Dendritic cell treated with granulocyte-macrophage colony-stimulating factor and Interleukin-4, amounts not matched to agents 40 ng/mL and 50 ng/mL, for 4 days (primary cell): ENCODE measurements at regions not wholly inside any gene's neighbourhood (a gene's known extent, or its start where the extent isn't known, plus 50 kb on each side); places are given as distances from the start of the nearest gene placed in this dataset.

Source experiments
- H3K27ac Mint-ChIP-seq: one replicate; pipeline ENCODE4 v1.8.0; 2022; ENCODE audit warnings: mild to moderate bottlenecking, mixed read lengths
- H3K27me3 Mint-ChIP-seq: one replicate; pipeline ENCODE4 v1.8.0; 2022; ENCODE audit warnings: mild to moderate bottlenecking, mixed read lengths
- H3K36me3 Mint-ChIP-seq: one replicate; pipeline ENCODE4 v1.8.0; 2022; ENCODE audit warnings: low read depth, mixed read lengths
- H3K4me1 Mint-ChIP-seq: one replicate; pipeline ENCODE4 v1.8.0; 2022; ENCODE audit warnings: low read depth, mixed read lengths
- H3K4me3 Mint-ChIP-seq: one replicate; pipeline ENCODE4 v1.8.0; 2022; ENCODE audit warnings: mild to moderate bottlenecking, moderate library complexity, mixed read lengths
- H3K9me3 Mint-ChIP-seq: one replicate; pipeline ENCODE4 v1.8.0; 2022; ENCODE audit warnings: mixed read lengths
- intact Hi-C: fragments of 100-400 bp; cut with micrococcal nuclease; formaldehyde crosslinking; loops from one replicate; pipeline ENCODE4 v1.15.0; 2022

DNA sequence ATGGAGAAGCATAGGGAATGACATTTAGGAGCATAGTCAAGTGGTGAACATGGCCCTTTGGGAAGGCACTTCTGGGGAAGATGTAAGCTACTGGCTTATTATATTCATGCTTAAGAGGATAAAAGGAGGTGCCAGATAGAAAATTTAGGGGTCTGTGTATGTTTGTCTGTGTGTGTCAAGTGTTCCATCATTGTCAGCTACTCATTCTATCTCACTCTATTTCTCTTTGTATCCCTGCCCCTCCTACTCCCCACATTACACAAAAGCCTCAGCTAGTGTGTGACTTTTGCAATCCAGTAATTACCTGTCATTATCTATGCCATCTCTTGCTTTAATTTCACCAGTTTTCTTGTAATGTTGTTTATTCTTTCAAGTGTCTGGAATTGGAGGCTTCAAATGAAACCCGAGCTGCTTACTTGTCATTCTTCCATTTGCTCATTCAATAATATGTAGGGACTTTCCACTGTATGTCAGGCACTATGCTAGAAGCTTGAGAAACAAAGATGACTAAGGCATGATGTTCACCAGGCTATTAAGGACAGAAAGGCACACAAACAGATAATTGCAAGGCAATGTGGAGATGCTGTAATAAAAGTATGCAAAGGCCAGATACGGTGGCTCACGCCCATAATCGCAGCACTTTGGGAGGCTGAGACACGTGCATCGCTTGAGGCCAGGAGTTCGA is 229.8 kb upstream of the TEX13C start:
- Mint-ChIP-seq H3K27me3 (no peaks in the 10 kb centered on the region), H3K9me3 (peaks cover 12% of the 10 kb centered on the region), H3K36me3 (no peaks in the 10 kb centered on the region), H3K4me1 (no peaks in the 10 kb centered on the region), H3K4me3 (no peak overlapping the region), H3K27ac (no peak overlapping the region)
- intact Hi-C loops: no loop called here

DNA sequence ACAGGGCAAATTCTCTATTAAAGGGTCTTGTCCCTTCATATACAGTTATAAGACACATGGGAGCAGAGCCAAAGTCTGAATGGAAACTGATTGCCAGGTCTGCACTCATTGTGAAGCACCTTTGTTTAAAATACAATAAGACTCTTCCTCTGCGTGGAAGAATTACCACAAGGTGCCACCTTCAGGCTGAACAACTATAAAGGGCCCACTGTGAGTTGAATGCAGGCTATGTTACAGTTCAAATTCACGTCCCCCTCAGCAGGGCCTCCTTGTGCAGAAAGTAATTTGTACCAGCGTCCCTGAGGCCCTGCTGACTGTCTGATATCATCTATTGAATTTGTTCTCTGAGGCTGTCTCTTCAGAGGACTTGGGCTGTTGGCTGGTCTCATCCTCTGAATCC is 225.8 kb upstream of the TEX13C start:
- Mint-ChIP-seq H3K27me3 (no peaks in the 10 kb centered on the region), H3K27ac (no peak overlapping the region)

DNA sequence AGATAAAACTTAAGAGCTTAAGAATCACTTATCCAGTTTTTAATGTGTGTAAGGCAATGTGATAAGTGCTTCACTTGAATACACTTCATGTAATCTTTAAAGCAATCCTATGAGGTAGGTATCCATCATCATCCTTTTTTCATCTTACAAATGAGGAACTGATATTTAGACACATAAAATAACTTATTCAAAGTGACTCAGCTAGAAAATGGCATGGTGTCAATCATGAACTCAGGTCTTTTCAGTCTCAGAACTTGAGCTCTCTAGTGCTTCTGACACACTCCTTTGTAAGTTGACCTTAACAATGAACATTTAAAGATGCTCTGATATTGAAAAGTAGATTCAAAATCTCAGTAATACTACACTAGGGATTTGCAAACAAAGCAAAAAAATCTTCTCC is 224.8 kb upstream of the TEX13C start:
- intact Hi-C loops: no loop called here
- Mint-ChIP-seq H3K27me3 (no peaks in the 10 kb centered on the region), H3K4me1 (no peaks in the 10 kb centered on the region), H3K27ac (no peak overlapping the region), H3K9me3 (peaks cover 12% of the 10 kb centered on the region), H3K4me3 (no peak overlapping the region), H3K36me3 (no peaks in the 10 kb centered on the region)

More for the DNA sequence above, 225.8 kb upstream of the TEX13C start:
- intact Hi-C loops: no loop called here
- H3K4me1 Mint-ChIP-seq: no peaks in the 10 kb centered on the region
- no peak overlapping the region for H3K4me3 Mint-ChIP-seq
- H3K36me3 Mint-ChIP-seq: no peaks in the 10 kb centered on the region
- peaks cover 12% of the 10 kb centered on the region for H3K9me3 Mint-ChIP-seq

DNA sequence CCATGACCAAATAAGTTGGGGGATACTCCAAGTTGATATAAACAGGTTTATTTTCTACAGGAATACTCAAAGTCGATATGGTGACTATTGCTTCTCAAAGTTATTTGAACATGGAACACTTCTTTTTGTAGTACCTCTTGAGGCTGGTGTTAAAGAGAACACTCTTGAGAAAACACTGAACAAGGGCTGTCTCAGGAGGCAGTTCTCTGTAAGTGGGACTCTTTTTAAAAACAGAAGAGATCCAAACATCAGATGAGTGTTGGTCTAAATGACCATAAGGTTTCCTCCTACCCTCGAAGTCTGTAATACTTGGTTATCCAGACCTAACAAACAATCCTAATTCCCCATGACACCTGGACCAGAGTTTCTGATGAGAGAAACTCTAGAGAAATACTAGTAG is 223.2 kb upstream of the TEX13C start:
- no peak overlapping the region for H3K4me3 Mint-ChIP-seq
- H3K4me1 Mint-ChIP-seq: no peaks in the 10 kb centered on the region

DNA sequence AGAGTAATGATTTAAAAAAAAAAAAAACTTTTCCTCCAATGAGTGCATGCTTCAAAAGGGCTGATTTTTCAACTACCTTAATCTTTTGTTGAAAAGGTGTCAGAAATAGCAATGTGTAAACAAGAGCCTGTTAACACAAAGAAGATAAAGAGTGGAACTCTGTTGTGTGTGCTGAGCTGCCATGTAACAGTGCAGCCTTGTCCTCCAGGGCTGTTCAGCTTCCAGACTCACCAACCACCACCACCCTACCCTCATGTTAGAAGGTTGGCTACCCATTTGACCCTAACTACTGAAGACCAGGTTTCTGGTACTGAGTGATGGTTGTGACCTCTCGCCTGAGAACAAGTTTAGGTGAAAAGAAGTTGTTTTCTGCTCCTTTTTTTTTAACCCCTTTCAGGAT is 222.8 kb upstream of the TEX13C start:
- intact Hi-C loops: no loop called here
- H3K4me3 Mint-ChIP-seq: no peak overlapping the region
- H3K27me3 Mint-ChIP-seq: no peaks in the 10 kb centered on the region
- no peak overlapping the region for H3K27ac Mint-ChIP-seq
- H3K36me3 Mint-ChIP-seq: no peaks in the 10 kb centered on the region
- H3K4me1 Mint-ChIP-seq: no peaks in the 10 kb centered on the region
- H3K9me3 Mint-ChIP-seq: no peaks in the 10 kb centered on the region

More for the DNA sequence above, 223.2 kb upstream of the TEX13C start:
- H3K9me3 Mint-ChIP-seq: no peaks in the 10 kb centered on the region
- H3K27ac Mint-ChIP-seq: no peak overlapping the region
- H3K36me3 Mint-ChIP-seq: no peaks in the 10 kb centered on the region
- H3K27me3 Mint-ChIP-seq: no peaks in the 10 kb centered on the region
- intact Hi-C loops: no loop called here

DNA sequence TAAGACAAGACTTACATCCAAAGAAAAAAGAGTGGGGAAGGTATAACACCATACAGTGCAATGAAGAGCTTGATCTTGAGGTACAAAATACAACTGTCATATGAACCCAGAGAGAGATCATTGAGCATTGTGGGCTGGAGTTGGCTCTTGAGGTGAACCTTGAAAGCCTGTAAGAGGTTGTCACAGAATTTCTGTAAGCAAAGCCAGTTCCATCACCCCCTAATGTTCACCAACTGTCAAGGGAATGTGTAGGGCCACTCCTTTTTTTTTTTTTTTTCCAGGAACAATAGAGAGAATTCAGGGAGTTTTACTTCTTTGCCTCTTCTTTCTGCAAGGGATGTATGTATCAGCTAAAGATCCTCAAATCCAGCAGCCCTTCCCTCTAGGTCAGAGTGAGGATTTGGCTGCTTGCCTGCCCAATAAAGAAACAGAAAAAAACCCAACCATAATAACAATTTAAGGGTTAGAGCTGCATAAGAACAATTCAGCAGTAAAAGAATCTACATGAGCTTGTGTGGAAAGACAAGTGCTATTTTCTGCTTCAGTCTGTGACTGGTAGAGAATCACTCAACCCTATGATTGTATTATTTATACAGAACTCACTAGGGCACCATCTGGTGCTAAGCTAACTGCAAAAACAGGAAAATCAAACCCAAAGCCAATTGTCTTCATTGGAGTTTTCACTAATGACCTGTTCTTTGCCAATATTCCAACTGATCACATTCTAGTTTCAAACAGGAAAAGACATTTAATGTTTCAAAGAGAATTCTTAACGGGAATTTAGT is 217.5 kb upstream of the TEX13C start:
- no peaks in the 10 kb centered on the region for H3K27me3 Mint-ChIP-seq
- H3K27ac Mint-ChIP-seq: no peak overlapping the region
- H3K4me1 Mint-ChIP-seq: no peaks in the 10 kb centered on the region
- H3K9me3 Mint-ChIP-seq: no peaks in the 10 kb centered on the region
- intact Hi-C loops: no loop called here
- no peak overlapping the region for H3K4me3 Mint-ChIP-seq
- no peaks in the 10 kb centered on the region for H3K36me3 Mint-ChIP-seq

DNA sequence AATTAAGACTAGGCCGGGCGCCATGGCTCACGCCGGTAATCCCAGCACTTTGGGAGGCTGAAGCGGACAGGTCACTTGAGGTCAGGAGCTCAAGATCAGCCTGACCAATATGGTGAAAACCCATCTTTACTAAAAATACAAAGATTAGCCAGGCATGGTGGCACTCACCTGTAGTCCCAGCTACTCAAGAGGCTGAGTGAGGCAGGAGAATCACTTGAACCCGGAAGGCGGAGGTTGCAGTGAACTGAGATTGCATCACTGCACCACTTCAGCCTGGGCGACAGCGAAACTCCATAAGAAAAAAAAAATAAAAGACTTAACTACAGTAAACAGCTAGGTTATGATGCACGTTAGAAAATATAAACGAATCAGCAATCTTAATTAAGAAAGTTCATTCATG is 216.0 kb upstream of the TEX13C start:
- no peaks in the 10 kb centered on the region for H3K4me1 Mint-ChIP-seq

DNA sequence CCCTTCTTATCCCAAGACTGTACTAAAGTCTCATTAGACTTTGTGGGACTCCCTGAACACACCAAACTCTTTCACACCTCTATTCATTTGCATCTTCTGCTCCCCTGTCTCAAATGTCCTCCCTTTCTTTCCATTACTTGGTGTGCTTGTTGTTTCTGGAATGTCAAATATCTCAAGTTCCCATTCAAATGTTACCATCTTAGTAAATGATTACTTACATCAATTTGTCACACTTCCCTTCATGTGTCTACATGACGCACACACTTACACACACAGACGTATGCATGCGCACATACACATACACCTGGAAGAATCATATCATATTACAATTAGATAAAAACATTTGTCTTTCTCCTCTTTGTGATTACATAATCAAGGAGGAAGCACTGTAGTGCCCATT is 210.8 kb upstream of the TEX13C start:
- H3K27ac Mint-ChIP-seq: no peak overlapping the region
- intact Hi-C loops: no loop called here

More for the DNA sequence above, 216.0 kb upstream of the TEX13C start:
- no peak overlapping the region for H3K4me3 Mint-ChIP-seq
- H3K36me3 Mint-ChIP-seq: no peaks in the 10 kb centered on the region
- H3K9me3 Mint-ChIP-seq: no peaks in the 10 kb centered on the region
- H3K27me3 Mint-ChIP-seq: no peaks in the 10 kb centered on the region
- intact Hi-C loops: no loop called here
- no peak overlapping the region for H3K27ac Mint-ChIP-seq

DNA sequence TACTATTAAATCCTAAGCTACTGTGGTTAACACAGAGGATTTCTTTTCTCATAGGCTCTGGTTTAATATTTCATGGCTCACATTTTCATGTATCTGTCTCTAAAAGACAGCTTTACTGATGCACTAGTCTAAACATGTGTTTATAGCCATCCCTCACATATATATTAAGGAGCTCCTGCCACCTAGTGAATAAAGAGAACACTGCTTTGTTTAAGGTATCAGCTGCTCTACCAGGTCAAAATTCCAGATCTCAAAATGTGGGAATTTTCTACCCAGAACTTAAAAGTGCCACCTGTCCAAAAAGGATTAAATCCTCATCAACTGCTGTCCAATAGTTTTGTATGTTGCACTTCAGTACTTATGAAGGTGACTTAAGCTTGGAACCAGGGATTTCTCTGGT is 188.5 kb upstream of the TEX13C start:
- H3K9me3 Mint-ChIP-seq: no peaks in the 10 kb centered on the region
- no peak overlapping the region for H3K27ac Mint-ChIP-seq
- intact Hi-C loops: no loop called here
- no peaks in the 10 kb centered on the region for H3K27me3 Mint-ChIP-seq
- no peaks in the 10 kb centered on the region for H3K36me3 Mint-ChIP-seq
- H3K4me3 Mint-ChIP-seq: no peak overlapping the region
- H3K4me1 Mint-ChIP-seq: no peaks in the 10 kb centered on the region

More for the DNA sequence above, 210.8 kb upstream of the TEX13C start:
- Mint-ChIP-seq H3K27me3 (no peaks in the 10 kb centered on the region), H3K9me3 (peaks cover 7% of the 10 kb centered on the region), H3K4me1 (no peaks in the 10 kb centered on the region), H3K36me3 (no peaks in the 10 kb centered on the region), H3K4me3 (no peak overlapping the region)

DNA sequence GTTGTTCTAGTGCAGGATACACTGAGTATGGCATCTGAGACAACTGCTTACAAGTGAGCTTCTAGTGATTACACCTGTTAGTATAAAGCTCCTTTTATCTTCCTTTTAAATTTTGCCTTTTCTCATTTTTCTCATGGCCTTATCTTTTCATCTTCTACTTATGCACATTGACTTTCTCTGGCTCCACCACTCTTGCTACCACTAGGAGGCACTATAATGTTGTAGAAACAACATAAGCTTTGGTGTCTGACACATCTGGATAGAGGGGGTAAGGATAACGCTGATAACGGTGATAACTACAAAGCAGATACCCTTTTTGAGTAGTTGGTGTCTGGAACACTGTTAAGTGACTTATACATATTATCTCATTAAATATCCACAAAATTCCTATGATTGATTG is 187.4 kb upstream of the TEX13C start:
- intact Hi-C loops: no loop called here
- Mint-ChIP-seq H3K9me3 (no peaks in the 10 kb centered on the region), H3K27ac (no peak overlapping the region), H3K4me3 (no peak overlapping the region), H3K36me3 (no peaks in the 10 kb centered on the region), H3K27me3 (no peaks in the 10 kb centered on the region), H3K4me1 (no peaks in the 10 kb centered on the region)

DNA sequence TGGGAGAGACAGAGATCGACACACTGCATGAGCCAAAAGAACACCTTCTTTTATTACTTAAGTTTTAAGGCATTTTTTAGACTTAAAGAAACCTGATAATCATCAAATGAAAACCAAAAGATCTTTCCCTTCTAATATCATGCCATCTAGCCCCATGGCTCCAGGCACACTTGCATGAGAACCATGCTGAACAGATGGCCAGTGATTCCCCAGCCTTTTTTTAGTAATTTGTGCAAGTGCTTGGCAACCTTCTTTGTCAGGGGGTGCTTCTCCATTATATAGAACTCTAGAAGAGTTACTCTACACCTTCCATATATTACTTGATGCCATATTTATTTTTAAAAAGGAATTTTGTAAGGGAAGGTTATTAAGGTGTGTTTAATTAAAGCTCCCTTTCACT is 182.2 kb upstream of the TEX13C start:
- H3K36me3 Mint-ChIP-seq: no peaks in the 10 kb centered on the region
- intact Hi-C loops: no loop called here
- no peaks in the 10 kb centered on the region for H3K4me1 Mint-ChIP-seq
- no peaks in the 10 kb centered on the region for H3K27me3 Mint-ChIP-seq
- H3K9me3 Mint-ChIP-seq: no peaks in the 10 kb centered on the region
- no peak overlapping the region for H3K27ac Mint-ChIP-seq
- no peak overlapping the region for H3K4me3 Mint-ChIP-seq

DNA sequence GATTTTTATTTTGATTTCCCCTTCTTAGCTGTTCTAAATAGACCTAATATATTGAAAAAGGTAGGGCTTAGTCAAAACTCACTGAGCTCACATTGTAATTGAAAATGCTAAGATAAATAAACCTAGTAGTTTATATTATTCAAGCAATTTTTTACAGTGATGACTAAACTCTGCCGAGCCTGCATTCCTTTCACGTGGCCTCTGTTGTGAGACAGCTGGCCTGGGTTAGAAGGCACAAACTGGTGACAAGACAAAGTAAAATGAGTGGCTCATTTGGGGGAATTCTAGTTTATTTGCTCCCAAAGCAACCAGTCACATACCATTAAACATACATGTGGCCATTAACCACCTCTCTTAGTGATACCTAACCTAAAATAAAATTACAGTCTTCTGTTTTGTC is 169.4 kb upstream of the TEX13C start:
- H3K27me3 Mint-ChIP-seq: no peaks in the 10 kb centered on the region
- no peak overlapping the region for H3K4me3 Mint-ChIP-seq
- intact Hi-C loops: no loop called here
- H3K27ac Mint-ChIP-seq: no peak overlapping the region
- H3K9me3 Mint-ChIP-seq: no peaks in the 10 kb centered on the region
- H3K4me1 Mint-ChIP-seq: no peaks in the 10 kb centered on the region
- H3K36me3 Mint-ChIP-seq: no peaks in the 10 kb centered on the region

DNA sequence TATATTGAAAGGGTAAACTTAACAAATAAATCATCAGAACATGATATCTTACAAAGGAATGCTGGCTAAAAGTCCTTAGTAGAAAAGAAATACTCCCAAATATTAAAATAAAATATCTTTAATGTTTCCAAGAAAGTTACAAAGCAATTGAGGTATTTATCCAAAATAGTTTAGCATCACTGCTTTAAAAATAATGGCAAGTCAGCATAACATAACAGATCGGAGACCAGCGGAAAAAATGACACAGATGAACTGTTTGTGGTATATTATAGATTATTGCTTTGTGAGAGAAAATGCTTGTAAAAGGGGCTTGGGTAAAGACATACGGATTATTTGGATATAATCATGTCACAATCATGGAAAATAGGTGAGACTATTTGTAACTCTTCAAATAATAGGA is 168.5 kb upstream of the TEX13C start:
- intact Hi-C loops: no loop called here
- Mint-ChIP-seq H3K27ac (no peak overlapping the region), H3K4me1 (no peaks in the 10 kb centered on the region), H3K27me3 (no peaks in the 10 kb centered on the region), H3K4me3 (no peak overlapping the region), H3K9me3 (no peaks in the 10 kb centered on the region), H3K36me3 (no peaks in the 10 kb centered on the region)

DNA sequence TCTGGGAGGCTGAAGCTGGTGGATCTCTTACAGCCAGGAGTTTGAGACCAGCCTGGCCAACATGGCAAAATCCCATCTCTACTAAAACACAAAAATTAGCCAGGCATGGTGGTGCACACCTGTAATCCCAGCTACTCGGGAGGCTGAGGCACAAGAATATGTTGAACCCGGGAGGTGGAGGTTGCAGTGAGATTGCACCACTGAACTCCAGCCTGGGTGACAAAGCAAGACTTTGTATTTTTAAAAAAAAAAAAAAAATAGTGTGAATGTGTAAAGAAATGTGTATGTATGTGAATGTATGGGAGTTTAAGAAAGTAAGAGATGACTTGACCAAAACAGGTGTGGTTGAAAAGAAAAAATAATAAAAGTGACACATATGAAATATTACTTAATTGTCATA is 167.7 kb upstream of the TEX13C start:
- intact Hi-C loops: no loop called here
- Mint-ChIP-seq H3K4me1 (no peaks in the 10 kb centered on the region), H3K4me3 (no peak overlapping the region)

DNA sequence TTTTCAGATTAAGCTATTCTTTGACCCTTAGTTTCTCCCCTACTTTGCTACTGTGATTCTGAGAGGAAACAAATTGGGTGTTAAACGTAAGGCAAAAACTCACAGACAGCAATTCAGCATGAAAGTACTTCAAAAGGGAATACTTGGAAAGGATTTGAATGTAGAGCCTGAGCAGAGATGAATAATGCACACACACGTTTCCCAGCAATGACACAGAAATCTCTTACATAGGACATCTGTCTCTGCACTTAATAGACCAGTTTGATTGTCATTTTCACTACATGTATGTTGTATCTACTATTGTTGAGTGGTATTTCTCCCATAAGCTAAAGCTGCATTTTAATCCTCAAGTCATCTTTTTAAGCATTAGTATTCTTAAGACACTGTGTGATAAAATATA is 166.1 kb upstream of the TEX13C start:
- no peaks in the 10 kb centered on the region for H3K9me3 Mint-ChIP-seq
- no peak overlapping the region for H3K27ac Mint-ChIP-seq
- intact Hi-C loops: no loop called here
- H3K4me1 Mint-ChIP-seq: no peaks in the 10 kb centered on the region
- H3K27me3 Mint-ChIP-seq: no peaks in the 10 kb centered on the region
- no peaks in the 10 kb centered on the region for H3K36me3 Mint-ChIP-seq
- H3K4me3 Mint-ChIP-seq: no peak overlapping the region

More for the DNA sequence above, 167.7 kb upstream of the TEX13C start:
- no peak overlapping the region for H3K27ac Mint-ChIP-seq
- no peaks in the 10 kb centered on the region for H3K9me3 Mint-ChIP-seq
- no peaks in the 10 kb centered on the region for H3K27me3 Mint-ChIP-seq
- no peaks in the 10 kb centered on the region for H3K36me3 Mint-ChIP-seq
